Esophagus mucosa (tissue), 1 donor: ENCODE measurements at regions not wholly inside any gene's neighbourhood (a gene's known extent, or its start where the extent isn't known, plus 50 kb on each side); places are given as distances from the start of the nearest gene placed in this dataset.

Experiments
- ATAC-seq: fragments of 200-7000 bp; cut with Tn5 transposase; one replicate; pipeline ENCODE4 v1.9.1; 2020
- donor health status: DM: yes; HTN: yes; CAD: no.

DNA sequence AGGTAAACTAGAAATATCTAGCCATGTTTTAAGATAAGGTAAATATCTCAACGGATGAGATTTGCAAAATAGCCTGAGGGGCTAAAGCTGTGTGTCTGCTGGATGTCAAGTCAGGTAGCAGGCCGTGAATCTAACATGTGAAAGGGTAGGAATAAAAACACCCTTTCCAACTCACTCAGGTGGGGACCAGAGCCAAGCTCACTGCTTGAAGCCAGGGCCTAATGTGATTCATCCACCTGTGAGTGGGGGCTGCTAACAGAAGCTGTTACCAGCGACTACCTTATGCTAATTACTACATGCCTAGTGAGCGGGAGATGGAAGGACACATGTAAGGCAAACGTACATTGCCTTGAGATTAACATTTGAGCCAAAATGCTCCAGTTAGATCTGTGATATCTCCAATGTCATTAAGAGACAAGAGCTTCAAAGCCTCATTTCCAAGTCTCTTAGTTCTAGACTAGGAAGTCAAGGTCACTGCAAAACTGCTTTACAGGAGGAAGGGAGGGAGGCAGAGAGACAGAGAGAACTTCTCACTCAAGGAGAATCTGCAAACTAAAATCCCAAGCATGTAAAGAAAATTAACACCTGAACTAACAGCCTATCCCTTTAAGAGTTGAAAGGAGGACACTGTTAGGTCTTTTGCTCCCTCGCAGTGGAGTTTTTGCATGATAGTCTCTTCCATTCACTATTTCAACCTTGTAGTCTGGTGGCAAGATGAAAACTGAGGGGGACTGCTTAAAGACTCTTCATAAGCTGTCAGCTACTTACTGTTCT, 141.6 kb upstream of the RPS23 start:
- no peak for ATAC-seq

DNA sequence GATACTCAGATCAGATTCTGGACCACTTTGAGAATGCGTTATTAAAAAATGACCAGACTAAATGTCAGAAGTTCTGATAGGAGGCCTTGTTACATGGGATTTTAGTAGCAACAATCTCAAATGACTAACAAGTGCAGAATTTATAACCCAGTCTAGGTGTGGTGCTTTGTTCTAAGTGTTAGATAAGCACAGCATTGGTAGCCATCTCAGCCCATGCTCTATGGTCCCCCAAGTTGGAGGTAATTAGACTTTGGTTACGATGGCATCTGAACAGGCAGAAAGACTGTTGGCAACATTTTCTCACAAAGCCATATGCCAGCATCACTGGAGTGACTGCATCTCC, 140.4 kb upstream of the RPS23 start:
- no peak for ATAC-seq

DNA sequence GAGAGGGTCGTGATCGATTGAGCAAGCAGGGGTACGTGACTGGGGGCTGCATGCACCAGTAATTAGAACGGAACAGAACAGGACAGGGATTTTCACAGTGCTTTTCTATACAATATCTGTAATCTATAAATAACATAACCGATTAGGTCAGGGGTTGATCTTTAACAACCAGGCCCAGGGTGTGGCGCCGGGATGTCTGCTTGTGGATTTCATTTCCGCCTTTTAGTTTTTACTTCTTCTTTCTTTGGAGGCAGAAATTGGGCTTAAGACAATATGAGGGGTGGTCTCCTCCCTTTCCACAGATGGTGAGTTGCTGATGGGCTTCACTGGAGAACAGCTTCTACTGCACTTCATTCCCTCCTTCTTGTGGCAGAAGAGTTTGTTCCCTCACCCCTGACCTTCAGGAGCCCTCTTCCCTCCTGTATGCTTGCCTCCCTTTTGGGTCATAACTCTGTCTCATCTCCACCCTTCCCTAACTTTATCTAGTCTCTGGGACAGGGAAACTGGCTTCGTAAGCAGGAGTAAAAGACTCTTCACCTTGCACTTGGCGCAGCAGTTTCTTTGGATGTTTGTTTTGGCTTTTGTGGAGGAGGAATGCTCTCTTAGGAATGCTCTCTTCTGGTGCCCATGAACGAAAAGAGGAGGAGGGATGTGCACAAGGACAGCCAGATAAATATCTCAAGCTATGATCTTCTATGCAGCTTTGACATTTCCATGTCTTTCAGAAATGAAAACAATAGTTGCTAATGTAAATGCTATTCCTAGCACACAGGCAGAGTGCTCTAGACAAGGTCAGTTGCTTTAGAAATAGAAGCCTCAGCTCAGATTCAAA, 139.8 kb upstream of the RPS23 start:
- no peak for ATAC-seq

DNA sequence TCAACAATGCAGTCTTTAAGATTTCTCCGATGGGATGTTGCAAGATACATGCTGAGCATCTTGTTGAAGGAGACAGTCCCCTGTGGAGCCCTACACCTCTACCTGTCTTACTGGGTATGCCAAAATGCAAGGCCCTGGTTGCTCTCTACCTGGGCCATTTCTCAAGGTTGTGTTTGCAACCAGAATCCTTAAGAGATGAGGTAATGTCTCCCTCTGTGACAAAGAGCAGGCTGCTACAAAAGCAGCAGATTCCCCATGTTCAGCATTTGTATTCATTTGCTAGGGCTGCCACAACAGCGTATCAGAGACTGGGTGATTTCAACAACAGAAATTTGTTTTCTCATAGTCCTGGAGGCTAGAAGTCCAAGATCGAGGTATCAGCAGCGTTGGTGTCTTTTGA, 138.4 kb upstream of the RPS23 start:
- no peak for ATAC-seq

DNA sequence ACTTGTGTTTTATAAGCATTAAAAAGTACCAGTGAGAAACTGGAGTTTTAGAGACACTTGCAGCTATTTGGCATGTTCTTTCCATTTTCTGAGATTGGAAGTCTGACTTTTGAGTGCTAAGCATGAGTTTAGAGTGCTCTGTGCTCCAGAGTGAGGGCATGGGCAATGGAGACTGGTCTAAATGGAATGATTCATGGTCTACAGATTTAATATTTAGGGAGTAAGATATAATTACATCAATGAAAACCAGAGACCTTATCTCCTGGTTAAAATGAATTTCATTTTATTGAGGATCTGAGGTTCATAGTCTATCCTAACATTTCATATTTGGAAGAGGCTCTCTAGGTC, 135.9 kb upstream of the RPS23 start:
- ATAC-seq = no peak

DNA sequence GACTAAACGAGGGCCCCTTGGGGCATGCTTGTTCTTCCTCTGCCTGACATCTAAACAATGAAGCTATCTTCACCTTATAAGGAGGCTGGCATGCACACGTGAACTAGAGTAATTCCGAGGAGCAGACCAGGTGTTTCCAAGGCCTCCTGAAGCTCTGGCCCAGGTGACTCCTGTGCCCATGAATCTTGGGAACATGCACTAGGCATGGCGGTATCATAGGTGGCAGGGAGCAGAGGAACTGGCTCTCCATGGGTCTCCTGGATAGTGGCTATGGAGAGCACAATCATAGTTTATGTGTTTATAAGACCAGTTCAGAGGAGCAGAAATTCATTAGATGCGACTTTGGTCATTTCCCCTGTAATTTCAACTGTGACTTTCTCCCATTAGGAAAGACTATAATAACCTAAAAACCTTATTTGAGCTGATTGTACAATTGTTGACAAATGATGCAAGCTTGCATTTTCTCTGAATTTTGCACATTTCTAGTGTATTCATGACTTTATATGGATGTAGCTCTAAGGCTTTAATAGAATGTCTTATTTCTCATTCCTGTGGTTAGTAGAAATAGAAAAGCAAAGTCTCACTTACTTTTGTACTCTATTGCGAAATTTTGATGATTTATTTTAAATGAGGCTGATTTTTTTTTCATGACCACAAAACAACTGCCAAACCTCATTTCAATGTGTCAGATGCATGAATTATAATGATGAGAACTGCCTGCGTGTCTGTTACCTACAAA, 135.3 kb upstream of the RPS23 start:
- ATAC-seq = no peak

DNA sequence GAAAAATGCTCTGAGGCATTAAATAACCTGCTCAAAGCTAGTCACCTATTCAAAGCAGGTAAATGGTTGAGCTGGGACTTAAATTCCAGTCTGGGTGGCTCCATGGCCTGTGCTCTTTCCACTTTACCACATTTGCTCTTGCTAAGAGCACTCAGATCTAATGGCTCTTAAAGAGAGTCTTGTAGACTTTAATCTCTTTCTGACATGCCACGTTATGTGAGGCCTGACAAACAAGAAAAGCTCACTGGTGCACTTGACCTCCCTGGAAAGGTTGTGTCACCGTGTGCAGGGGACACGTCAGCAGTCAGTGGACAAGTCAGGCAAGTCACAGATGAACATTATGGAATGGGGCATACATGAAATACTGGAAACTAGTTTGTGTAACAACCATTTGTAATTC, 129.9 kb upstream of the RPS23 start:
- peak; percentile 81 for ATAC-seq

DNA sequence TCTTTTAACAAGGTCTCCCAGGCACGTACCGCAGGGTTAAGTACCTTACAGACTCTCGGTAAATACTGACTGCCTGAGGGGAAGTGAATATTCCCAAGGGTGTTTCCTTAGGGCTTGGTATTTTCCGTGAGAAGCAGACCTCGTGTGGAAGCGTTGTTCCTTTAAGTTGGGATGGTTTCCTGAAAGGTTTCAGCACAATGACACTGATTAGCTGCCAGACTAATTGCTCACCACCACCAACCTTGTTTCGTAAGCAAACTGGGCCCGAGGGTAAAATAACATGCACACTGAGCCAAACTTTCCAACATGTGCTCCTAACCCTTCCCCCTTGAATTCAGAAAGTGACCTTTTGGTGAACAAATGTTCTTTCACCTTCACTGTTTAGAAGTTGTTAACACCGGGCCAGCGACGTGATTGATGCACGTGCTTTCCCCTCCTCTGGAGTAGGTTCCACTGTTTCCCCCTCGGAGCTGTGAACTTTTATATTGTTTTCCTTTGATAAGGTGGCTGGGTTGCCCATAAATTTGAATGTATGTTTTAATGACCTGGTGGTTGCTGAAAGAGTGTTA, 128.1 kb upstream of the RPS23 start:
- peak; percentile 82 for ATAC-seq

DNA sequence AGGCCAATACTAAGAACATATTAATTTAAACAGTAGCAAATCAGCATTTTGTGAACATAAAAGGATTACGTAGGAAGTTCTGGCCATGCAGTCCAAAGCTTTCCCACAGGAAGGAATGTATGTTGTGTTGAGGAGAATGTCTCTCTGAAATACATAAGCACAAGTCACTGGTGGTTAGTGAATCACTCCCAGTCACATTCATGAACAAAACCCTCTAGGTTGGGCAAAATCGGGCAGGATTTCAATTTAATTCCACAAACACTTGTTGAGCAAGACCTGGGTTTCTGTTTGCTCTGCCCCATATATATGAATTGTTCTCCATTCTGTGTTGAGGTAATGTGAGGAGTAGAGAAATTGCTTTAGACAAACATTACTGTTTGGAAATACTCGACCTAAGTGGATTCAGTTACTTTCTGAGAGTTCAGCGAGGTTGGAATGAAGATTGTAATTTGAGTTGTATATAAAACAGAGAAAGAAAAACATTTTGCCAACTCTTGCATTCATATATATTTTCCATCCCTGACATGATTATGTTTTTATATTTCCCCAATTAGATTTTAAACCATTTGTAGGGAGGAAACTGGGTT, 127.6 kb upstream of the RPS23 start:
- peak; percentile 78 for ATAC-seq

DNA sequence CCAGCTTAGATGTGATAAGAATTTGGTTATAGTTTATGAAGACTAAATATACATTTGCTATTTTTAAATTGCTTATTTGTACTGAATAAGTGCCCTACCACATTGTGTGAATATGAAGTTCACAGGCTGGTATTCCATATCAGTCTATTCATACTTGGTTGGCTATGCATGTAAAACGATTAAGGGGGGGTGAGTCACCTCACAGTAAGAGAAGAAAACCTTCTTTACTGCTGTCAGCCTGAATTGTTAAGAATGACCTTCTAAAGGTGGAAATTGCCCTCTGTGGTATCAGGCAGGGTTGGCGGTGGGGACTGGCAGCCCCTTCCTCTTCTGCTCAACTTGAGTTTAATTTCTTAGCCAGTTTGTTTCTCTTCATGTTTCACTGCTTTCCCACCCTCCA, 127.0 kb upstream of the RPS23 start:
- peak; percentile 63 for ATAC-seq

DNA sequence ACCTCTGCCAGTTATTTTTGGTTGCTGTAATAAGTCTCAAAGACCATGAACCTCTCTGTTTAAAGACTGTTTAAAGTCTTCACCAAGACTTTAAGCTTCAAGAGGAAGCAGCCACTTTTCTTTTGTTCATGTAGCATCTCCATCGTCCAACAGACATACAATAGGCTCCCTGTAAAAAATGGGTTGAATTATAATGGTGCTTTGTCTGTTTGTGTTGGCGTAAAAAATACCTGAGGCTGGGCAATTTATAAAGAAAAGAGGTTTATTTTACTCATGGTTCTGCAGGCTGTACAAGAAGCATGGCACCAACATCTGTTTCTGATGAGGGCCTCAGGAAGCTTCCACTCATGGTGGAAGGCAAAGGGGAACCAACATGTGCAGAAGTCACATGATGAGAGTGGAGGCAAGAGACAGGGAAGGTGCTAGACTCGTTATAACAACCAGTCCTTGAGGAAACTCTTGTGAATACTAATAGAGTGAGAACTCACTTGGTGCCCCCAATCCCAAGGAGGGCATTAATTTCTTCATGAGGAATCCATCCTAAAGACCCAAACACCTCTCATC, 126.3 kb upstream of the RPS23 start:
- ATAC-seq = no peak

DNA sequence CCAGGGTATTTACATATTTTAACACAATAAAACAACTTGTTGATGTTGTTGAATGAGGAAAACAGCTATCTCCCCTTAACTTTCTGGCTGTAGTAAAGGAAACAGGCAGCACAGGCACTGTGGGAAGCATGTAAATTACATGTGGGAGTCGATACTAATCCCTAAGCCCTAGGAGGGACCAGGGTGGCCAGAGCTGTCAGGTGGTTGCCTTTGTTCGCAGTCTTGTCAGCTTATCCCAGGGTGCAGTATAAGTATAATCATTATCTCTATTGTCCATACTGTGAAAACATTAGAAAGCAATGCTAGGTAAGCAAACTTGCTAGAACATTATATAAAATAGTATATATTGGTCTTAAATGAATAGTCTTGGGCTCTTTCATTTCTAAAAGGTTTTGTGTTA, 125.6 kb upstream of the RPS23 start:
- no peak for ATAC-seq

DNA sequence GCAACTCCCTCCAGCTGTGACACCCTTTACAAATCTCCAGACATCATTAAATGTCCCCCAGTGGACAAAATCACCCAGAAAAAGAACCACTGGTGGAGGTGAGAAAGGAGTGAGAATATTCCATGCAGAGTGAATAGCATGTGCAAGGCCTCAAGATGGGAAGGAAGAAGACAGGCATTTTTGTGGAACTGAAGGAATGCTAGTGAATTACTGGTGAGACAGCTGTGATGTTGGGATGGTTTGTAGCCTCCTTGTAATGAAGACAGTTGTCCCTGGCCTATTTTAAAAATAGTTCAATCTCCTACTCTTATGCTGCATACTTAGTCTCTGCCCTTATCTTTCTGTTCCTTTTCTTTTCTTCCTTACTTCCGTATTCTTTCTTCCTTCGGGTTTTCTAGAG, 124.9 kb upstream of the RPS23 start:
- no peak for ATAC-seq

DNA sequence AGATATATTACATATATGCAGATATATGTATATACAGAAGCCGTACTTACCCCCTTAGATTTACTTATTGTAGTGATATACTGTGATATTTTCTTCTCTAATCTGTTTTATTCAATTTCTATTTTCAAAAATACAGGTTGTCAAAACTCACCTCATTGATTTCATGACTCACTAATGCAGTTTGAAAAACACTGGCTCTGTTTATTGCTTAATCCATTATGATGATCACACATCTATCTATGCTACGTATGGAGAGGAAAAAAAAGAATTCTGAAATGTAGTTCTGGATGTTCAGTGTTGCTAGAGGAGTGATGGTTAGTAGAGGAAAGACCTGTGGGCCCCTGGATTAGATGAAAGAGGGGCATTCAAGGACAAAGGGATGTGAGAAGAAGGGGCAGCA, 121.0 kb upstream of the RPS23 start:
- ATAC-seq = no peak

DNA sequence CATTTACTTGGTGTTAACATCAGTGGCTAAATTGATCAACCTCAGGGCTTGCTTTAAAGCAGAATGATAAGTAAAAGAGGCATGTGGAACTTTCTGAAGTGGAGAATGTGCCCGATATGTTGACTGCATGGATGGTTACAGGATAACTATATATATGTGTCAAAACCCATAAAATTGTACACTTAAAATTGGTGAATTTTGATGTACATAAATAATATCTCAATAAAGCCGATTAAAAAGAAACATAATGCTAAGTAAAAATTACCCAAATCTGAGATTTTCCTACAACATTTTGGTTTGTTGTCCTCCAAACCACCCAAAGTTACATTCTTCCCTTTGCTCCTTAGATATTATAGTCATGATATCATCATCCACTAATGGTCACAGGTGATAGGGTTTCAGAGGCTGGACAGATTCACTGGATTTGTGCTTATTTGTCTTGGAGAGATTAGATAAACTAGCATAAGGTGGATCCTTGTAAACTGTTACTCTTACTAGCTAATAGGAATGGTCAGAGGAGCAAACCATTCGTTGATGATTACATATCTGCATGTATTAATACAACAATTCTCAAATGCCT, 119.7 kb upstream of the RPS23 start:
- ATAC-seq = no peak

DNA sequence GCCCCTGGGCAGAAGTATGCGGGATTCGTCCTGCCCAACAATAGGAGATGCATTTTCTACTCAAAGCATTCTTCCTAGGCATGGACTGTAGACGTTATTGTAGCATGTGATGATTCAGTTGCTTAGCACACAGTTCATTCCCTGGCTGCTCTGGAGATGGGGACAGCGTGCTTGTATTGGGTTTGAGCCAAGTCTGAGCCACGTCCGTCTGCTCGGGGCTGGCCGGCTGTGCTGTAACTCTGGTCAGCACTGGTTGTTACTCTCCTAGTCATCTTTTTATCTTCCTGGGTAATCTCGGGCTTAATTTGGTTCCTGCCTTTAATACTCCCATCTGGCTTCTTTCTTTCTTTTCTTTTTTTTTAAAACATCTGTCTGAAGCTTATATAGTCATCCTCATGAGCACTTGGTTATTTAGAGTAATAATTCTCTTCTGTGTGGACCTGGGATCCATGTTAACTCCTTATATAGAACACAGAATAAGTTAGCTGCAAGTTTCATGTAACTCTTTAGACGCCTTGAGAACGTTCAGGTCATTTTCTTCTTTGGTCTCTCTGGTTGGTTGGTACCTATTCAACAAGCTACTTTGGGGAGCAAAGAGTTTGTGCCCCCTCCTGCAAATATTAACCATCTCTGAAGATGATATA, 118.8 kb upstream of the RPS23 start:
- ATAC-seq = peak; percentile 83

DNA sequence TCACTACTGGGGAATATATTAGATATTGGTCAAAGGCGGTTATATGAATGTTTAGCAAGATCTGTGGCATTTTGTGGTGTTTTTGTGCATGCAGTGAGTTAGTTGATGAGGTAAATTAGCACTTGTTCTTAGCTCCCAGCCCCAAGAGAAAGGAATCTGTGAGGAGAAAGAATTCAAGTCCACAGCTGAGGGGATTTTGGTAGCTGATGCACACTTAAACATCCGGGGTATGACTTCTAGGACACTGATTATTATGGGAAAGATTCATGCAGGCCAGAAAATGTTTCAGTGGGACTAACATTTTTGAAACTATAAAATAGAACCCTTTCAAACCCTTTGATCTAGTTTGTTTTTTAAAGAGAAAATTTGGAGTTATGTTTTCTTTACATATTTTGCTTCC, 118.2 kb upstream of the RPS23 start:
- no peak for ATAC-seq

DNA sequence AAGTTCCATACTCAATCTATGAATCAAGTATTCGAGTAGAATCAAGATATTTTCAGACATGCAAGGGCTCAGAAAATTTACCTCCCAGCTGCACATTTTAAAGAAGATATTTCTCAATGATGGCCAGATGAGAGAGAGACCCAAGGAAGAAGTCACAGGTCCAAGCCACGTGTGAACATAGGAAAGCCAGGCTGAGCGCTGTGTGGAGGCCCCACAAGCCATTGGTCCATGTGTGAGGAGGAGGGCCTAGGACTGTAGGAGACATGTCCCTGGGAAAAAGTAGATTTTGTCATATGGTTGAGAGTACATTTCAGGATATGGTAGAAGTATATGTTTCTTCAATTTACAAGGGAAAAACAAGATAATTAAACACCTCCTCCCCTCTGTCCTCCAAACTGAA, 115.8 kb upstream of the RPS23 start:
- no peak for ATAC-seq

DNA sequence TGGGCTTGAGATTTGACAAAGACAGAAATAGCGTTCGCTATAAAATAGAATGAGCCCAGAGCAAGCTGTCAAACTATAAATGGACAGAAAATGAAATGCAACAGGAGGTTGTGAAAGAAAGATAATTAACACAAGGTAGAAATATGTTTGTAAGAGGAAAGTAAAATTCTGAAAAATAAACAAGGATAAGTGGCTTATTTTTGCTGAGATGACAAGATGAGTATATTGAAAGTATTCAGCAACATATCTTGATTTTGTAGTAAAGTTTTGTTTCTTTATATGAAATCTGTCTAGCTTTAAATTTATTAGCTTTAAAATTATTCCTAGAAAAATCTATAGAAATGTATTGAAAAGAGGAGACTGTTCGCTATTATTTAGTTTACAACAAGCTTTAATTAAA, 111.9 kb upstream of the RPS23 start:
- no peak for ATAC-seq

DNA sequence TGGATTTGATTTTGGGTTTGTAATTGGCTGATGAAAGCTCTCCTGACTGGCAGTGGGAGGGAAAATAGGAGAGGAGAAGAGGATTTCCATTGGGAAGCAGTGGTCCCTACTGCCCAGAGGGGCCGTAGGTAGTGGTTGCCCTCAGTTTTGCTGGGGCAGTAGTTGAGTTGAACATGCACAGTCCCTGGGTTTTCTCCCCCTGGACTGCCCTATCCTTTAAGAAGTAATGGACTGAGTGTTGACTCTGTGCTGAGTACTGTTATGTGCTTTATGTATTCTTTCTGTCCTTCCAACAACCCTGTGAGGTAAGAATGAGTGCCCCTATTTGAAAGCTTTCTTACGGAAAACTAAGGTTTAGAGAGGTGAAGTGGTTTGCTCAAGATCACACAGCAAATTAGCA, 111.2 kb upstream of the RPS23 start:
- peak; percentile 22 for ATAC-seq

DNA sequence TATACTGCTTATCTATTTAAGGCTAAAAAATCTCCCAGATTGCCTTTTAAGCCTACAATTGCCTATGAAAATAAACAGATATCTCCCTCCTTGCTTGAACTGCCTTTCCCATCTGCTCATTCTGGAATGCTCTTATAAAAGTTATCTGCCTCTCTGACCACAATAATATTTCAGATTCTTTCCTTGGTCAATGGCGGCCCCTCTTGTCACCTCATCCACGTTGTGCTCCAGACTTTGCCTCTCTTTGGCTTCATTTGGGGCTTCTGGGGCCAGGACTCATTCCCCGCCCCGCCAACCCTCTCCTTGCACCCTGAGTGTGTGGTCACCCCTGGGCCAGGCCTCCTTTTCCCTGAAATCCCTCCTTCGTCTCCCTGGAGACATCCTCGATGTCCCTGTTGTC, 110.0 kb upstream of the RPS23 start:
- ATAC-seq = no peak

DNA sequence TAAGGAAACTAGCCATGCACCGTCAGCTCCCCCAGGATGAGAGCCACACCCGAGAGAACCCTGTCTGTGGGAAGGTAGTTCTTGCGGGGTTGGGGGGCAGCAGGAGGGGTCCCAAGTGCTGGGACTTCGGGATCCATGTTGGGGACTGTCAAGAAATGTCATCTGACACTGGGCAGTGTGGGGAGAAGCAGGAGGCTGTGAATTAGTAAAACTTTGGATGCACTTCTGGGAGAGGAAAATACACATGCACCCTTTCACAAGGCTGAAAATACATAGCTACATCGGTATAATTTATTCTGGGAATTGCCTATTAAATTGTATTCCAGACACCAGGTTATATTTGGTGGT, 109.6 kb upstream of the RPS23 start:
- no peak for ATAC-seq
